Esophagus muscularis mucosa (tissue), 4 donors: ENCODE measurements at regions not wholly inside any gene's neighbourhood (a gene's known extent, or its start where the extent isn't known, plus 50 kb on each side); places are given as distances from the start of the nearest gene placed in this dataset.
"Not testable (repeated sequence)": the region's sequence is repeated elsewhere in the genome, so short reads cannot be mapped to it uniquely, and the experiment has no call there.

ENCODE experiments used
- CTCF ChIP-seq, 3 experiments: fragments of 200-600 bp in 2 of 3; fragments of 450-650 bp in 1 of 3; sonication (generic) in 2 of 3; IDR thresholded peaks; one replicate each; pipeline ENCODE4 v1.5.1; 2017 to 2019; ENCODE audit warnings: antibody characterized with exemption in 3 of 3, mild to moderate bottlenecking in 2 of 3, moderate library complexity in 1 of 3
- EP300 ChIP-seq: sonication (generic); formaldehyde crosslinking; IDR thresholded peaks from one replicate; pipeline ENCODE4 v1.6.1; 2017; ENCODE audit warnings: antibody characterized with exemption
- POLR2AphosphoS5 ChIP-seq, 2 donors: sonication (generic); formaldehyde crosslinking; IDR thresholded peaks; one replicate each; pipeline ENCODE4 v1.6.1; 2017; ENCODE audit warnings: antibody characterized with exemption in 2 of 2

- not testable (repeated sequence) for TF ChIP-seq CTCF (IDR thresholded peaks at IDR 0.05); EP300; POLR2AphosphoS5 (IDR thresholded peaks at IDR 0.05)
These were observed 59.9 kb upstream of the MSMB start for GRCh38 chr10:46105856-46106409.
